ENCODE measurements at regions not wholly inside any gene's neighbourhood (a gene's known extent, or its start where the extent isn't known, plus 50 kb on each side); places are given as distances from the start of the nearest gene placed in this dataset.

DNA sequence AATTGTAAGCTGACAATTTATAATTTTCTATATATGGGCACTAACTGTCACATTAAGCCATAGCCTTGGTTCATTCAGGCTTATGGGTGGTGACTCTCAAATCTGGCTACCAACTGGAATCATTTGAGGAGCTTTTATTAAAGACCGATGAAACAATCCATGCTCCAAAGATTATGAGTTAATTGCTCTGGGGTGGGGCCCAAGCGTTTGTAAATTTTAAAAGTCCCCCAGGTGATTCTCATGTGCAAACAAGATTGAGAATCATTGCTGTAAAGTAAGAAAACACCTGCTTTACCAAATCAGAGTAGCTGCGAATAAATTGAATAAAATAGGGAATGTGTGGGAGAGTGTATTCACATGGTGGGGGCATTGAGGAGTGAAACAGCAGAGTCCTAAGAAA is 76.1 kb upstream of the RAB27B start:
- H3K56ac ChIP-seq (ENCODE audit: extremely low read depth, insufficient read depth, low read length), result no peak overlapping the region
- no peak overlapping the region for H4K5ac ChIP-seq (ENCODE audit: low read depth, low read length)
- in situ Hi-C loops (cut with MboI; ENCODE audit: low sequenced_read_pairs), result no loop called here
- H4K91ac ChIP-seq (ENCODE audit: insufficient read depth, low read depth, low read length), result no peak overlapping the region
- no peak overlapping the region for H3K18ac ChIP-seq (ENCODE audit: low read depth, low read length)
- no peaks in the 10 kb centered on the region for H3K9me3 ChIP-seq (ENCODE audit: control insufficient read depth, insufficient read depth, low read length)
- no peaks in the 10 kb centered on the region; the same call in 1 of the 2 replicates for H3K9me1 ChIP-seq (ENCODE audit: insufficient read depth, low read length)
- no peak overlapping the region for H2AK9ac ChIP-seq (replicated peaks; ENCODE audit: low read depth, low read length, poor library complexity)
- no peak overlapping the region for H2BK5ac ChIP-seq (ENCODE audit: low read depth, low read length, poor library complexity, severe bottlenecking)
- 63% methylated on average over 1 of the region's 3 CpGs; no CpG with 5 or more reads in 1 of the 2 experiments for WGBS, 2 experiments (ENCODE audit: extremely low coverage in 2 of 2, insufficient read length in 1 of 2)
- no peak overlapping the region for H3K4ac ChIP-seq (ENCODE audit: low read depth, low read length)
- TF ChIP-seq POLR2A (IDR thresholded peaks at IDR 0.05; ENCODE audit: low read depth, low read length) (no peak), USF2 (IDR thresholded peaks at IDR 0.05; ENCODE audit: low read depth, low read length) (no peak), RFX5 (IDR thresholded peaks at IDR 0.05; ENCODE audit: low read depth, low read length) (no peak)
- TF ChIP-seq, protein P1, sequence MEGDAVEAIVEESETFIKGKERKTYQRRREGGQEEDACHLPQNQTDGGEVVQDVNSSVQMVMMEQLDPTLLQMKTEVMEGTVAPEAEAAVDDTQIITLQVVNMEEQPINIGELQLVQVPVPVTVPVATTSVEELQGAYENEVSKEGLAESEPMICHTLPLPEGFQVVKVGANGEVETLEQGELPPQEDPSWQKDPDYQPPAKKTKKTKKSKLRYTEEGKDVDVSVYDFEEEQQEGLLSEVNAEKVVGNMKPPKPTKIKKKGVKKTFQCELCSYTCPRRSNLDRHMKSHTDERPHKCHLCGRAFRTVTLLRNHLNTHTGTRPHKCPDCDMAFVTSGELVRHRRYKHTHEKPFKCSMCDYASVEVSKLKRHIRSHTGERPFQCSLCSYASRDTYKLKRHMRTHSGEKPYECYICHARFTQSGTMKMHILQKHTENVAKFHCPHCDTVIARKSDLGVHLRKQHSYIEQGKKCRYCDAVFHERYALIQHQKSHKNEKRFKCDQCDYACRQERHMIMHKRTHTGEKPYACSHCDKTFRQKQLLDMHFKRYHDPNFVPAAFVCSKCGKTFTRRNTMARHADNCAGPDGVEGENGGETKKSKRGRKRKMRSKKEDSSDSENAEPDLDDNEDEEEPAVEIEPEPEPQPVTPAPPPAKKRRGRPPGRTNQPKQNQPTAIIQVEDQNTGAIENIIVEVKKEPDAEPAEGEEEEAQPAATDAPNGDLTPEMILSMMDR (conservative IDR thresholded peaks at IDR 0.05; ENCODE audit: low read depth, low read length), result no peak
- no peak overlapping the region for H2AK5ac ChIP-seq (ENCODE audit: low read depth, low read length)
- H3K4me1 ChIP-seq (ENCODE audit: control insufficient read depth, insufficient read depth, low read length), result no peaks in the 10 kb centered on the region
- H2BK120ac ChIP-seq (ENCODE audit: low read depth, low read length), result no peak overlapping the region
- CTCF ChIA-PET, result interaction anchor here (1.2 kb wide), 1 partner anchor 22 kb away, joined by 3 read pairs; no protein-coding TSS in a partner anchor
- H4K20me1 ChIP-seq (ENCODE audit: insufficient read depth, low read length), result no peaks in the 10 kb centered on the region
- no peak overlapping the region for H2BK20ac ChIP-seq (ENCODE audit: low read depth, low read length)
- no peak overlapping the region for H2AFZ ChIP-seq (replicated peaks; ENCODE audit: low read length, poor library complexity)
- no peak overlapping the region for H3K23ac ChIP-seq (ENCODE audit: low read depth, low read length)
- no peak overlapping the region for H3K4me3 ChIP-seq (ENCODE audit: insufficient read depth, low read depth, low read length)
- no peak overlapping the region for H3K14ac ChIP-seq (replicated peaks; ENCODE audit: low read depth, low read length)
- POLR2A ChIA-PET (ENCODE audit: unreplicated experiment), result no interaction called here
- H3K36me3 ChIP-seq (ENCODE audit: control insufficient read depth, insufficient read depth, low read length), result no peaks in the 10 kb centered on the region
- no peak overlapping the region for H3K27ac ChIP-seq (ENCODE audit: insufficient read depth, low read length)
- no peak overlapping the region for H3K4me2 ChIP-seq (ENCODE audit: low read depth, low read length)
- H3K9ac ChIP-seq (ENCODE audit: low read depth, low read length), result no peak overlapping the region
- H3K27me3 ChIP-seq (ENCODE audit: control insufficient read depth, insufficient read depth, low read length), result no peaks in the 10 kb centered on the region
- intact Hi-C loops (cut with micrococcal nuclease), result no loop called here
- no peak overlapping the region for H2BK15ac ChIP-seq (ENCODE audit: low read depth, low read length)
- H4K8ac ChIP-seq (ENCODE audit: low read depth in 2 of 2, low read length in 2 of 2), result no peak overlapping the region
- DNase-seq (no peak), ATAC-seq (ENCODE audit: low read depth) (no peak)
- BruUV-seq (replicated peaks), result no TSS peak
- H3K79me1 ChIP-seq (ENCODE audit: low read depth in 1 of 2, low read length in 2 of 2), result no peaks in the 10 kb centered on the region
- dilution Hi-C loops (cut with HindIII; ENCODE audit: low sequenced_read_pairs, unreplicated experiment), result no loop called here
